HEK293 (cell line): ENCODE measurements at regions not wholly inside any gene's neighbourhood (a gene's known extent, or its start where the extent isn't known, plus 50 kb on each side); places are given as distances from the start of the nearest gene placed in this dataset.

Experiments used
- CTCF ChIP-seq: fragments of 450-650 bp; formaldehyde crosslinking; IDR thresholded peaks from 2 replicates; pipeline ENCODE4 v1.5.1; 2016; ENCODE audit warnings: missing biosample characterization, missing genetic modification characterization
- PATZ1 ChIP-seq: fragments of 450-650 bp; formaldehyde crosslinking; IDR thresholded peaks from 2 replicates; pipeline ENCODE4 v1.5.1; 2016; ENCODE audit warnings: missing biosample characterization, missing genetic modification characterization
- ZBTB48 ChIP-seq: fragments of 450-650 bp; formaldehyde crosslinking; IDR thresholded peaks from 2 replicates; pipeline ENCODE4 v1.5.1; 2016; ENCODE audit warnings: missing biosample characterization, missing genetic modification characterization
- ZNF274 ChIP-seq, 2 experiments: fragments of 200-500 bp in 1 of 2; fragments of 450-650 bp in 1 of 2; sonication (Bioruptor generic) in 1 of 2; formaldehyde crosslinking in 1 of 2; IDR thresholded peaks; 2 replicates each; pipeline versions ENCODE4 v1.5.1 to v1.6.1; 2014 to 2016; ENCODE audit warnings: borderline replicate concordance in 1 of 2, inconsistent platforms in 1 of 2, low read length in 1 of 2, missing biosample characterization in 1 of 2, missing genetic modification characterization in 1 of 2
- ZNF571 ChIP-seq: fragments of 450-650 bp; formaldehyde crosslinking; IDR thresholded peaks from 2 replicates; pipeline ENCODE4 v1.5.0; 2017; ENCODE audit warnings: missing biosample characterization, missing genetic modification characterization

DNA sequence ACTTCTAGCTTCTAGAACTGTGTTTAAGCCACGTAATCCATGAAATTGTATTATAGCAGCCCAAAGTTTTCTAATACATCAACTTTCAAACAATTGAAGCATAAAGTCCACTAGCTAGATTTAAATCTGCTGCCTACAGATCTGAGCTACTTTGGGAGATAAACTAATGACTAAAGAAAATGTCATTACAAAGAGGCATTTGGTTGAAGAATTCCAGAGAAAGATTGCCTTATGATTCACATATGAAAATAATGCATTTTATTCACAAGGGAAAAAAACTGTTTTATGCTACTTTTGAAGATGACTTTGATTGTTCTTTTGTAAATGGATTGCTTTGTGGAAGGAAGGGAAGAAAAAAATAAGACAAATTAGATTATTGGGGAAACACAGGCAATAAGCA is 124.1 kb upstream of the SLIT2 start:
- TF ChIP-seq ZBTB48, result no peak
- no peak for TF ChIP-seq CTCF (tag by site-specific recombination)
- no peak for TF ChIP-seq ZNF274 (IDR thresholded peaks at IDR 0.05; ENCODE audit: low read length)
- no peak for TF ChIP-seq ZNF274 (tag by site-specific recombination; IDR thresholded peaks at IDR 0.05; ENCODE audit: borderline replicate concordance)
- TF ChIP-seq PATZ1 (tag by site-specific recombination), result no peak
- no peak for TF ChIP-seq ZNF571 (tag by site-specific recombination)
